Medulla oblongata (tissue), 1 donor: ENCODE measurements at regions not wholly inside any gene's neighbourhood (a gene's known extent, or its start where the extent isn't known, plus 50 kb on each side); places are given as distances from the start of the nearest gene placed in this dataset.
"Not testable (repeated sequence)": the region's sequence is repeated elsewhere in the genome, so short reads cannot be mapped to it uniquely, and the experiment has no call there.

ENCODE experiments used
- DNase-seq: peaks from one replicate; pipeline ENCODE4 v3.0.0-alpha.2; 2015; ENCODE audit errors: extremely low spot score

DNA sequence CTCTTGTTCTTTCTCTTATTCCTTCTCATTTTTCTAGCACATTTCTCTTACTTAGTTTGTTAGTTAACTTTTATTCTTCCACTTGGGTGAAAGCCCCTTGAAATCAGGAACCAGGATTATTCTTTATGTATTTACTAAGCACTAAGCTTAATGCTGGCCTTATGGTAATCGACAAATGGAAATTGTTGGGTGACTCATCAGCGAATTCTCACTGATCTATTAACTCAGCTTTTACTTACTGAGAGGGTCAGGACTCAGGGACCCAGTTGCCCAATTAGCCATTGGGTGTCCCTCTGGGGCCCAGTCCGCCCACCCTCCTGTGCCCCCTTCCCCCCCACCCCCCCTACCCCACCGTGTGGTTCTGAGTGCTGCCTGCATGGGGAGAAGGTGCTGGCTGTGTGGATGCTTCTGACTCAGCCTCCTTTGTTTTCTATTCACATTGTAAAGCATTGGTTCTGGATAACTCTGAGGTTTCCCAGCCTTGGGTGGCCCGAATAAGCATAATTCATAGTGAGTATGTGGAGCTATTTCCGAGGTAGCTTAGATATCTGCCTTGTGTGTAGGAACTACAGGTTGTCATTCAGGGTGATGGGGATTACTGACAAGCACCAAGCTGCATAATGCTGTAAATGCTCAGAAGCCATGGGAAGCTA, 240.9 kb downstream of the FGF9 start:
- no peak for DNase-seq

DNA sequence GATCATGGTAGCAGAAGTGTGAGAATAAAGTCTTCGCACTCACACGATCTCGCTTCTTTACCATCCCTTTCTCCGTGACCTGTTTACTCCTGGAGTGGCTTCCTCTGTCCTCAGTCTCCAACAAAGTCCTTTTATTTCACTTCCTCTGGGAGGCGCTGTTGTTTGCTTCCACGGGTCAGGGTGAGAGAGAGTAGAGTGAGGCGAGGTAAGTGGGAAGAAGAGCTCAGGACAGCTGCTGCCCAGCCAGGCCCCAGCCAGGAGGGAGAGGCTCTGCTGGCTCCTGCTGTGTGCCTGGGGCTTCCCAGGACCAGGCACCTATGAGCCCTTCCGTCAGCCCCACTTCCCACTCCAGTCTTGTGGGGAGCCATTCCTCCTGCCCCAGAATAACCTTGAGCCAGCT, 242.1 kb downstream of the FGF9 start:
- DNase-seq, result no peak

DNA sequence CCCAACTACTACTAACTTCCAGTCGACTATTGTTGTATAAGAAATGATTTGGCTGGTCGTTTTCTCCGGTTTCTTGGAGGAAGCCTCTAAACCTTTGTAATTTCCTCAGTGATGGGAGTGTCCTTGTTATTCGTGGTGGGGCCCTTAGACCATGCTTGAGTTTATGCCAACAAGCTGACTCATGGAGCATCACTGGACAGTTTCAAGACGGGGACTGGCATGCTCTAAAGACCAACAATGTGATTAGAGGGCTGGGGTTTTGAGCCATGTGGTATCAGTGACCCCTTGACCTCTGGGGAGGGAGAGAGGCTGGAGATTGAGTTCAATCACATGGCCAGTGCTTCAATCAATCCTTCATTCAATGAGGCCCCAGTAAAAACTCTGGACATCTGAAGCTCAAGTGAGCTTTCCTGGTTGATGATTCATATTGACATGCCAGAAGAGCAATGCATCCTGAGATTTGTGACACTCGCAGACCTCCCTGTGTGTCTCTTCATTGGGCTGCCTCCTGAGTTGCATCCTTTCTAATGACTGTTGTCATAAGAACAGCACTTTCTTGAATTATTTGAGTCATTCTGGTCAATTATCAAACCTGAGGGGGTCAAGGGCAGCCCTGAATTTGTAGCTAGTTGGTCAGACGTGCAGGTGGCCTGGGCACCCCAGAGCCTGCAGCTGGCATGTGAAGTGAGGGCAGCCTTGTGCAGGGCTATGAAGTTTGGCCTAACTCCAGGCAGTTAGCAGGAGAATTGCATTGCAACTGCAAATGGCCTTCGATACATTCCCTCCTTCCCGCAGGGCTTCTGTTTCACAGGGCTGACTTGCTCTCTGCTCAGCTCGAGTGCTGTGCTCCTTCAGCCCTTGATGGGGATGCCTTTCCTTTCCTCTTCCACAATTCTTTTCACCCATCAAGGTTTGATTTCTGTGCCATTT, 246.5 kb downstream of the FGF9 start:
- DNase-seq, result no peak

DNA sequence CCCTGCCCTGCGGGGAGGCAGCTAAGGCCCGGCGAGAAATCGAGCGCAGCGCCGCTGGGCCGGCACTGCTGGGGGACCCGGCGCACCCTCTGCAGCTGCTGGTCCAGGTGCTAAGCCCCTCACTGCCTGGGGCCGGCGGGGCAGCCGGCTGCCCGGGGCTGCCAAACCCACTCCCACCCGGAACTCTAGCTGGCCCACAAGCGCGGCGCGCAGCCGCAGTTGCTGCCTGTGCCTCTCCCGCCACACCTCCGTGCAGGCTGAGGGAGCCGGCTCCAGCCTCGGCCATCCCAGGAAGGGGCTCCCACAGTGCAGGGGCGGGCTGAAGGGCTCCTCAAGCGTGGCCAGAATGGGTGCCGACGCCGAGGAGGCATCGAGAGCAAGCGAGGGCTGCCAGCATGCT, 249.9 kb downstream of the FGF9 start:
- not testable (repeated sequence) for DNase-seq

DNA sequence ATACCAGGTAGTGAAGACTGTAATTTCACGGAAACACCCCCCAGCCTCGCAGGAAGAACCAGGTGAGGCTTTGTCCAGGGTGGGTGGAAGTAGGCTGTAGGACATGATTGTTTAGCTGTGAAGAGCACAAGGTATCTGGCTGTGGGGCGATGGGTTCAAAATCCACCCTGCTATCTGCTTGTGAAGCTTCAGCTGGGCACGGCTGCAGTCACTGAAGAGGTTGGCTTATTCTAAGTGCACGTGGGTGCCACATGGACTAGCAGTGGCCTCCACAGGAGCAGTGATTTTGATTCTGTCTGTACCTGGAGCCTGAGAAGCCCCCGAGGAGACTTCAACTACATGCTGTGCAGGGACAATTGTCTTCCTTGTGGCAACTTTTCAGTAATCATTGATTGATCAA, 254.1 kb downstream of the FGF9 start:
- no peak for DNase-seq

DNA sequence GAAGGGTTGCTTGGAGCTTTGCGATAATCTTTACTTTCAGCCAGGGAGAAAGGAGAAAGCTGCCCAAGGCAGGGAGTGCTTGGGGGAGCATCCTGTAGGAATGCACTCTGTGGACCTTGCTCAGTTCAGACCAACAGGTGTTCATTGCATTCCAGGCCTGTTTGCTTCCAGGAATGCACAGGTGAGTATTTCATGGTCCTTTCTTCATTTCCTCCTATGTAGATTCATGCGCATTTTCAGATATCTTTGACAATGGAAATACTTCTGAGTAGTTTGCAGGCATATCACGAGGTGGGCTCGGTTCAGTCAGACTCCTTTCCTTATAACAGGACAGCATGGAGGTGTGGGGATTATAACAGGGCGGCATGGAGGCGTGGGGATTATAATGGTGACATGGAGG, 254.8 kb downstream of the FGF9 start:
- no peak for DNase-seq

DNA sequence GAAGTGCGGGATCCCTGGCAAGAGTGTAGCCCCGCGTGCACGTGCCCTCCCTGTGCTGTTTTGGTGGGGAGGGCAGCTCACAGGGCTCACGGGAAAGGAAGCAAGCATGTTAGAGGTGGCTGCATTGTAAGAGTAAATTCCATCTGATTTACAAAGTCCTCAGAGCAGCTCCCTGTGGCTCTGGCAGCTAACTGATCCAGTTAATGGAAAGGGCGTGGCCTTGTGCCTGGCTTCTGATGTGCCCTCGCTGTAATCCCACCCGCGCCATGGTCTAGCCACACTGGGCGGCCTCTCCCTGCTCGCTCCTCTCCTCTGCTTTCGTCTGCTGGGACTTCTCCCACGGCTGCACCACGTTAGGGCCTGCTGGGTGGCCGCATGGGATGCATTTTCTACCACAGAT, 258.5 kb downstream of the FGF9 start:
- DNase-seq, result no peak

DNA sequence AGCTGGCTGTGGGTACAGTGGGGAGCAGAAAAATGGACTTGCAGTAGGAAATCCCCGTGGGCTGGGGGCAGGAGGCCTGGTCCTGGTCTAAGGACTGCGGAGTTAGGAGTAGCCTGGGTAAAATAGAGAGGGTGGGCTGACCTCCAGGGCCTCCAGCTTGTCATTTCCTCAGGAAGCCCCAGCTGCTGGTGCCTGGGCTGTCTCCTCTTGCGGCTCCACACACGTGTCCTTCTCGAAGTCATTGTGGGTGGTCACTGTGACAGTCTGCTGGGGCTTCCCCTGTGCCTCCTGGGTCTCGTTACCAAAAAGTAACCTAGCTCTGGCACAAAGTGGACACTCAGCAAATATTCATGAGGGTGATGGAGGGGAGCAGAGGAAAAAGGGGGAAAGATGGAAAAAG, 259.7 kb downstream of the FGF9 start:
- no peak for DNase-seq

DNA sequence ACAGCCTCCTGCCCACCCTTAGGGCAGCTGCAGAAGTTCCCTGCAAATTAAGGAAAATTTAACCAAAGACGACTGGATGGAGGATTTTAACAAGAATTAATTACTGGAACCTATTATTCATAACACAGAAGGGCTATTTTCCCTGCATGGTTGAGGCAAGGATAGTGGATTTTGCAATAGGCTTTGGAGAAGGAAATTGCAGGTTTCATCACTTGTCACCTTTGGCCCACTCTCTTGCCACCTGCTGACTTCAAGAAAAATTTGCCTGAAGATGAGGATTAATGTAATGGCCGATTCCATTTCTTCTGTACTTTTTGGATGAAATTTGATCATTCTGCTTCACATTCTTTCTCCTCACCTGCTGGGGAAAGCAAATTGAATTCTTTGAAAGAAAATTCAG, 261.7 kb downstream of the FGF9 start:
- no peak for DNase-seq

DNA sequence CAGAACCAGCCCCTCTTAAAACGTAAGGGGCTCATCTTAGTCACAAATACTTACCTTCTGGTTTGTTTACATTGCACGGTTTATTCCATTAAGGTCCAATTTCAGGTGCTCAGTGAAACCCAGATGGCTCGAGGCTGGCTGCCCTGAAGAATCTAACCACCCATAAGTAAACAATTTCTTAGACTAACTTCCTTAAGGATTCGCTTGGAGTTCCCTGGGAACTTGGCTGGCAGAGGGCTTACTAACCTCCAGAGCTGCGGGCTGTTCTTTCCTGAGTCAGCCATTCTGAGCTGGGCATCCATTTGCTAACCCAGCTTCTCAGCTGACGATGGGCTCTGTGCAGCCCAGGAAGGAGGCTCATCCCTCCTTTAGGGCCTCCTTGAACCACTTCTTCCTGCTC, 262.1 kb downstream of the FGF9 start:
- DNase-seq, result no peak

DNA sequence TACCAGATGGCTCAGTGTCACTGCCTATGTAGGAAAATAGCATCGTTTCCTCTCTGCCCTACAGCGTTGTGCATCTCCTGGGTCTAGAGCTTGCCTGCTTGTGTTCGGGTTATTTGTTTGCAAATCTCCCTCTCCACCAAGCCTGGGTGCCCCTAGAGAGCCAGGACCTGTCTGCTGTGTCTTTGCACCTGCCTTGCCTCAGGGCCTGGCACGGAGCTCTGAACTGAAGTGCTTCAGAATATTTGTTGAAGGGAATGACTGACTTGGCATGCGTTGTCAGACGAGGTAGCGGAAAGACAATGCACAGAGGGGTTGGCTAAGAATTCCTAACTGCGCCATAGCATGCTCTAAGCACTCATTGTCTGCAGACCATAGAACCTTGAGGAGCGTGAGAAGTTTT, 263.4 kb downstream of the FGF9 start:
- DNase-seq, result no peak

DNA sequence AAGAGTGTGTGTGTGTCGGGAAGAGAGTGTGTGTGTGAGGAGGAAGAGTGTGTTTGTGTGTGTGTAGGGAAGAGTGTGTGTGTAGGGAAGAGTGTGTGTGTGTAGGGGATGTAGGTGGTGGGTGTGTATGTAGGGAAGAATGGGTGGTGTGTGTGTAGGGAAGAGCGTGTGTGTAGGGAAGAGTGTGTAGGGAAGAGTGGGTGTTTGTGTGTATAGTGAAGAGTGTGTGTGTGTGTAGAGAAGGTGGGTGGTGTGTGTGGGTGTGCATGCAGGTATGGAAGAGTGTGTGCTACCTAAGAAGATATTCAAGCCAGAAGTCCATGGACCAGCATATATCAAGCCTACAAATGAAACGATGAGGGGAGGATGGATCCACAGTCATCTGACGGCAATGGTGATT, 265.8 kb downstream of the FGF9 start:
- no peak for DNase-seq

DNA sequence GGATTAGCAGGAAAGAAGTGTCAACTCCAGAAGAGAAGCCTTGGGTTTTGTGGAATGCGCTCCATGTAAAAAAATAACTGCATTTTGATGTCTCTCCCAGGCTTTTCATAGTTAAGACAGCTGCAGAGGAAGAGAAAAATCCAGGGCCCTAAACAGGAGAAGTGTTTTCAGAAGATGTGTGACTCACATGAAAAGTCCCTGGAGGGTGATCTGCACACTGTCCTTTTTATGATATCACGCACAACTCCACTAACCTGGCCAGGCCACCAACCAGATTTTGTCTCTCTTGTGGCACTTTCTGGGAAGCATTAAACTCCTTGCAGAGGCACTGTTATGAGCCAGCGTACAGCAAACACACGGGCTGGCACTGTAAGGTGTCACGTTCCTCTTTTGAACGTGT, 267.3 kb downstream of the FGF9 start:
- no peak for DNase-seq

DNA sequence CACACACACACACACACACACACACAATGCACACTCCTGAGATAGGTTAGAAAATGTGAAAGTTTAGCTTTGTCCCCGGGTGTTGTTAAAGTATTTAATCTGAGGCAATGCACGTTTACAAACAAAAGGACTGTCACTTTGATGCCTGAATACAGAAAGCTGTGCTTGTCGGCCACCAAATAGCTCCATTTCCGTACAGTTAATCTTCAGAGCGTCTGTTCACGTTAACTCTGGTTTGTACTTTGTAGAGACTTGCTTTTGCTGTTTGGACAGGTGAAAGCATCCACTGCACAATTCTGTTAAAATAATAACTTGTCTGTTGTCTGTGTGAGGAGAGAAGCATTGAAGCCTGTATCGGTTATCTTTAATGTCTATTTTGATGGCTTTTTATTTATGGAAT, 267.8 kb downstream of the FGF9 start:
- no peak for DNase-seq

DNA sequence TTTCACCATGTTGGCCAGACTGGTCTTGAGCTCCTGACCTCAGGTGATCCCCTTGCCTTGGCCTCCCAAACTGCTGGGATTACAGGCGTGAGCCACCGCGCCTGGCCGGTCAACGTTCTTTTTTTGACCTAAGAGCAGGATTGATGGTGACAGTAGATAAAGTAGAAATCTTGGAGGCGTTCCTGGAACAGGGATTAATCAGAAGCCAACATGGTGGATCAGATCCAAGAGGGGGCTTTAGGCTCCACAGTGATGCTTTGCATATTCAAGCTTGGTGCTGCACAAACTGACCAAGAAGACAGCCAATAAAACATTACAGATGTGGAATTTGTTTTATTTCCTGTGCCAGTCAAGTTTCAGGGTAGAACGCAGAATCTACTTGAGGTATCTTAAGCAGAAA, 271.2 kb downstream of the FGF9 start:
- DNase-seq, result no peak

DNA sequence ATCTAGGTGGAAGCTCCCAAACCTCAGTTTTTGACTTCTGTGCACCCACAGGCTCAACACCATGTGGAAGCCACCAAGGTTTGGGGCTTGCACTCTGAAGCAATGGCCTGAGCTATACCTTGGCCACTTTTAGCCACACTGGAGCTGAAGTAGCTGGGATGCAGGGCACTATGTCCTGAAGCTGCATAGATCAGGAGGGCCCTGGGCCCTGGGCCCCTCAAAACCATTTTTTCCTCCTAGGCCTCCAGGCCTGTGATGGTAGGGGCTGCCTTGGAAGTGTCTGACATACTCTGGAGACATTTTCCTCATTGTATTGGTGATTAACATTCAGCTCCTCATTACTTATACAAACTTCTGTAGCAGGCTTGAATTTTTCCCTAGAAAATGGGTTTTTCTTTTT, 273.7 kb downstream of the FGF9 start:
- DNase-seq, result no peak

DNA sequence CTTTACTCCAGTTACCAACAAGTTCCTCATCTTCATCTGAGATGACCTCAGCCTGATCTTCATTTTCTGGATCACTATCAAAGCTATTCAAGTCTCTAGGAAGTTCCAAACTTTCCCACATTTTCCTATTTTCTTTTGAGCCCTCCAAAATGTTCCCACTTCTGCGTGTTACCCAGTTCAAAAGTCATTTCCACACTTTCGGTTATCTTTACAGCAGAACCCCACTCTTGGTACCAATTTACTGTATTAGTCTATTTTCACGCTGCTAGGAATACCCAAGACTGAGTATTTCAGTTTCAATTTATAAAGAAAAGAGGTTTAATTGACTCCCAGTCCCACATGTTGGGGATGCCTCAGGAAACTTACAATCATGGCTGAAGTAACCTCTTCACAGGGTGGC, 274.3 kb downstream of the FGF9 start:
- no peak for DNase-seq

DNA sequence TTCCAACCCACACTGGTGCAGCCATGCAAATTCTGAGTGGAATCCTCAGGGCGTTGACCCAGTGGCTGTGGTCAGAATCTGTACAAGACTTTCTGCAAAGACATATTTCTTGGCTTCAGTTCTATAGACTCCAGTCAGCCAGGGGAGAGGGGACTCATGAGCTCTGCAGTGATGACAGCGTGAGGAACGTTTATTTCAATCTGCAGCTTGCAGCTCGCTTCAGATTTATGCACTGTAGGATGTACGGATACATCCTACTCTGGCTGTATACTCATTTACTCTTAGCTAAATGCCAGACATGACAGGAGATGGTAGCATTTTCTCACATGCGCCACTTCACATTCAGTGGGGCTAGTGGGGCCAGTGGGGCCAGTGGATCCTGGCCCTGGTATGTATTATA, 276.1 kb downstream of the FGF9 start:
- DNase-seq, result no peak

DNA sequence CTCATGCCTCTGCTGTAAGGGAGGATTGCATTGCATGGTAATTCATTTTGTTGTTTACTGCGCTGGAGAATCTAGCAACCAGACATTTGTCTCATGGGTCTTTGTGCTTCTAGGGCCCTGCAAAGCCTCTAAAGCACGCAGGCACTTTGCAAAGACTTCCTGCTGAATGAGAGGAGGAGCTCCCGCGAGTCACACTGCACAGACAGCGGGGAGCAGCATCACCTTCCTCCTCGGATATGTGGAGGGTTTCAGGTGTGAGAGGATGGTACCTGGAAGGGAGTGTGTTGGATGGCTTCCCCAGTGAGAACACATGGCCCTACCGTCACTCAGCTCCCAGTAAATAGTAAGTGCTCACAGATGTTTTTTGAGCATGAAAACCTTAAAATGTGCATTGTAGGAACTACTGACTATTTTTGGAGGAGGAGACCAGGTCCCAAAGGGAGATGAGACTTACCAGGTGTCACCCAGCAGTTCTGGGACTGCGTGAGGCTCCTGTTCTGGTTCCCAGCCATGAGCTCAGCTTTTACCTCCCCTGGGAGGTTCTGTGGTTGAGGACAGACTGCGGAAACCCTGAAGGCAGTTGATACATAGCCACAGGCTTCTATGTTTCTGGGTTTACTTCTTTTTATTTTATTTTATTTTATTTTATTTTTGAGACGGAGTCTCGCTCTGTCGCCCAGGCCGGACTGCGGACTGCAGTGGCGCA, 278.0 kb downstream of the FGF9 start:
- no peak for DNase-seq

DNA sequence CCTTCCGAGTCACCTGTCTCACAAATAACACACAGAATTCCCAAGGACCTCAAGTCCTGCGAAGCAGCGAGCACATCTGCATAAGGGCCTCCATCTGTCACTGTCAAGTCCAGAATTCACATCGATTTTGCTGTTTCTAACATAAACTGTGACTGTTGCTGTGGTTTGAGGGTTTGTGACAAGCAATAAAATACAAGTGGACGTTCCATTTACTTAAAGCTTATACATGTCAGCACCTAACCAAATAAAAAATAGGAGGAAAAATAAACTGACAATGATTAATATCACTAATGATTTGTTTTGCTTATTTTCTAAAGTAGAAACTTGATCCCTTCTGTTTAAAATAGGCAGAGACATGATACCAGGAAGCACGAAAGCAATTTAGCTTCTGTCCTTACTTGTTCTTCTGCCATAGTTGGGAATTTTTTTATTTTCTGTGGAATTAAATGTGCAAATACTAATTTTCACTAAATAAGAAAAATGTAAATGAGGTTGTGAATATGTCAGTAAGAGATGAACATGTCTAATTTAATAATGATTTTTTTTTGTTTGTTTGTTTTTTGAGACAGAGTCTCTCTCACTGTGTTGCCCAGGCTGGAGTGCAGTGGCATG, 279.1 kb downstream of the FGF9 start:
- DNase-seq, result no peak

DNA sequence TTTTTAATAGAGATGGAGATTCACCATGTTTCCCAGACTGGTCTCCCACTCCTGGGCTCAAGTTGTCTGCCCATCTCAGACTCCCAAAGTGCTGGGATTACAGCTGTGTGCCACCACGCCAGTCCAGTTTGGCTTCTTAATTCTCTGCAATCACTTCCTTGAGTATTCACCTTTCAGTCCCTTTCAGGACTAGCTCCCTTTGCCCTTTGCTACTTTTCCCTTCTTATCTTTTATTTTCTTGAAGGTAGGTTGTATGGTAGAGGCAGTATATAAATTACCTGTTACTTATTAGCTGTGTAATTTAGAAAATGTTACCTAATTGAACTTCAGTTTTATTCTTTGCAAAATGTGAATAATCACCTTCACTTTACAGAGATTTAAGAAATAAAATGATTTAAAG, 285.8 kb downstream of the FGF9 start:
- no peak for DNase-seq

DNA sequence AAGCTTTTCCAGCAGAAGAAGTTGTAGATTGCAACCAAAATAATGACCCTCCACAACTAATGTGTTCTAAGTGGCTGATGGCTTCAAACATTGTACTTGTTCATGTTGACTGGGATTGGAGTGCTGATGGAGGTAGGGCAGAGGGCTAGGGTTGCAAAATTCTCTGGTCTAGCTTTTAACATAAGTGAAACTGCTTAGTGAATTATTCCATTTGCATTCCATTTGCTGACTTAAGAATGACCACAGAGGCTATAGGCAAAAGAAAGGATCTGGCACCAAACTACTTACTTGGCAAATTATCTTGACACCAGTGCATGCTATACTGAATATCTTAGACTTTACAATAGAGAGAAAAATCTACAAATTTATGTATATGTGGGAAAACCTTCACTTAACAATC, 287.0 kb downstream of the FGF9 start:
- no peak for DNase-seq
